GM21447 (cell line): ENCODE measurements at regions not wholly inside any gene's neighbourhood (a gene's known extent, or its start where the extent isn't known, plus 50 kb on each side); places are given as distances from the start of the nearest gene placed in this dataset.
"Not testable (repeated sequence)": the region's sequence is repeated elsewhere in the genome, so short reads cannot be mapped to it uniquely, and the experiment has no call there.

Source experiments
- ATAC-seq: cut with Tn5 transposase; IDR thresholded peaks from one replicate; pipeline ENCODE4 v1.9.1; 2021; ENCODE audit not compliant: unreplicated experiment

DNA sequence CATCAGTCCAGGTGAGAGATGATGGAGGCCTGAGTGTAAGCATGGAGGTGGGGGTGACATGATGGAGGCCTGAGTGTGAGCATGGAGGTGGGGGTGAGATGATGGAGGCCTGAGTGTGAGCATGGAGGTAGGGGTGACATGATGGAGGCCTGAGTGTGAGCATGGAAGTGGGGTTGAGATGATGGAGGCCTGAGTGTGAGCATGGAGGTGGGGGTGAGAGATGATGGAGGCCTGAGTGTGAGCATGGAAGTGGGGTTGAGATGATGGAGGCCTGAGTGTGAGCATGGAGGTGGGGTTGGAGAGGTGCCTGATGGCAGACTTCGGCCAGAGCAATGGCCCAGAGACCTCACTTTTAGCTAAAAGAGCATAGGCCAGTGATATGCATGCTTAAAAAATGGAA lies 269.9 kb upstream of the PLPP4 start:
- ATAC-seq: not testable (repeated sequence)

DNA sequence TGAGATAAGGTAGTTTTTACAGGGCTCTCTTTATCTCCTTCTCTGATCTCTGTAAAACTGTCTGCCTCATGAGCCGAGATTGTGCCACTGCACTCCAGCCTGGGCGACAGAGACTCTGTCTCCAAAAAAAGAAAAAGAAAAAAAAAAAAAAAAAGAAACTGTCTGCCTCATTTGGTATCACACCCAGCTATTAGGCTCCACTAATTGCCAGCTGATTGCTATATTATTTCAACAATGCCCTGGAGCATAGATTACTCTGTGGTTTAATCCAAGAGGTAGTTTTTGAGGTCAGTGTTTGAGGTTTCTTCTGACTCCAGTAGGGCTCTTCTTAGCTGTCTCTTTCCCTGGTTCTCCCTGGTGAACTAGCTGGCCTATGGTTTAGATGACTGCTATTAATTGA lies 268.1 kb upstream of the PLPP4 start:
- ATAC-seq: no peak

DNA sequence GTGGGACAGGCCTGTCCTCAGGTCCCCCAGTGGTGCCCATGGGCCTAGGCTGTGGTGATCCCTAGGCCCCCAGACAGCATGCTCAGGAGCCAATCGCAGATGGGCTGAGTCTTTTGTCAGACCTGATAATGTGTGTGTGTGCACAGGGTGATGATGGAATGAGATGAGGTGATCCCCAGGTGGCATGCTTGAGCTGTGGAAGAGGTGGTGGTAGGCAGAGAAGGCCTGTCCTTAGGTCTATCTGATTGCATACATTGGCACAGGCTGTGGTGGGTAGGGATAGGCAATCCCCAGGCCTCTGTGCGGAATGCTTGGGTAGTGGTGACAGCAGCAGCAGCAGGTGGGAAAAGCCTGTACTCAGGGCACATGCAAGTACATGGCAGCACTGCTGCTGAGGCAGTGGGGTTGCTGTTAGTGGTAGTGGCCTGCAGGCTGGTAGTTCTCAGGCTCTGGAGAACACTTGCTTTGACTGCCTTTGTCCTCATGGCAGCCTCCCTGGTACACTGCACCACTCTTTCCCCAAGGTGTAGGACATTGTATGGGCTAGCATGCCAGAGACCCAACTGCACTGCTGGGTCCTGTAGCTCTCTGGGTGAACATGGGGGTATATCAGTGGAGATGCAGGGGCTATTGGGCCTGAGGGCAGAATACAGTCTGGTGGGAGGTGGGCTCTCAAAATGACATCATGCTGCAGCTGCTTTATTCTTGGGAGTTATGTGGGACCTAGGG lies 260.9 kb upstream of the PLPP4 start:
- ATAC-seq: no peak

DNA sequence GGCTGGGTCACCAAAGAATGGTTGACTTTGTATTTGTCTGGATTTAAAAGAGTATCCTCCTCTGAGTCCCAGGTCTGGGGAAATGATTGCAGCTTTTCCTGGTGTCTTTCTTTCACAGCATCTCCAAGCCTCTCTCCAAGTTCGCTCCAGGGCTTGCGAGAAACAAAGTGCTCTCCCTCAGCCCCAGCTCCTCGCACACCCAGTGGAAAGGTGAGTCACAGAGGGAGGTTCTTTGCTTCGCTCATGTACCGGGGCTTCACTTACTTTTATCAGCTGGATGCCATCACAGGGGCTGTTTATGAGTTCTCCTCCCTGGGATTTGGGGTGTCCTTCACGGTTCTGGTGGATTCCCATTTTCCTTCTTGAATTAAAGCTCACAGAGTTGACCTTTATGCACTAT lies 252.2 kb upstream of the PLPP4 start:
- no peak for ATAC-seq

DNA sequence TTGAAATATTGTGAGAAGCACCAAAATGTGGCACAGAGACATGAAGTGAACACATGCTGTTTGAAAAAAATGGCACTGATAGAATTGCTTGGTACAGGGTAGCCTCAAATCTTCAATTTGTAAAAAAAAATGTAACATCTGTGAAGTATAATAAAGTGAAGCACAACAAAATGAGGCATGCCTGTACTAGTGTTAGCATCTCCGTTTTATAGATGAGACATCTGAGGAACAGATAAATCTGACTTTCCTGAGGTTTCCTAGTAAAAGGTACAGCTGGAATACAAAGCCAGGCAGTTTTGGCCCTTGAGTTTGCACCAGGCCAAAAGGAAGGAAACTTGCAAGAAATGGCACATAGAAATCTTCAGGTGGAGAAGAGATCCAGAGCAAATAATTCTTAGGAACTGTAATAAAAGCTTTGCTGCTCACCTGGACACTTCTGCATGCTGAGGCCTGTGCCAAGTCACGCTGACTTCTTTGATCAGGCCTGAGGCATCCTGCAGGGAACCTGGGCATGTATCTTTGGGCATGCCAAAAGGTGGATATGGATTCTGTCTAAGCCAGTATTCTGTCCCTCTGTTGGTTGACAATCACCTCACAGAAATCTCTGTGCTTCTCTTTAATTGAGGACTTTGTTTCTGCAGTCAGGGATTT lies 251.5 kb upstream of the PLPP4 start:
- ATAC-seq: no peak

DNA sequence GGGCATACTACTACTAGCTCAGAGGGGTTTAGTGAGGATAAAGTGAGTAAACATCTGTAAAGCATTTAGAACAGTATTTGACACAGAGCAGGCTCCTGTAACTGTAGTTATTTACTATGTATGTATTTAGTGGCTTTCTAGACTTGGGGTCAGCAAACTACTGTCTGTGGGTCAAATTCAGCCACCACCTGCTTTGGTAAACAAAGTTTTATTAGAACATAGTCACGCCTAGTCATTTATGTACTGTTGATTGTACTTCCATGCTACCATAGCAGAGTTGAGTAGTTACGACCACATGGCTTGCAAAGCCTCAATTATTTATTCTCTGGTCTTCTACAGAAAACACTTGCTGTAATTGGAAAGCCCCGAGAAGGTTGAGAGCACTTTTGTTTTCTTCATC lies 248.5 kb upstream of the PLPP4 start:
- ATAC-seq: no peak

DNA sequence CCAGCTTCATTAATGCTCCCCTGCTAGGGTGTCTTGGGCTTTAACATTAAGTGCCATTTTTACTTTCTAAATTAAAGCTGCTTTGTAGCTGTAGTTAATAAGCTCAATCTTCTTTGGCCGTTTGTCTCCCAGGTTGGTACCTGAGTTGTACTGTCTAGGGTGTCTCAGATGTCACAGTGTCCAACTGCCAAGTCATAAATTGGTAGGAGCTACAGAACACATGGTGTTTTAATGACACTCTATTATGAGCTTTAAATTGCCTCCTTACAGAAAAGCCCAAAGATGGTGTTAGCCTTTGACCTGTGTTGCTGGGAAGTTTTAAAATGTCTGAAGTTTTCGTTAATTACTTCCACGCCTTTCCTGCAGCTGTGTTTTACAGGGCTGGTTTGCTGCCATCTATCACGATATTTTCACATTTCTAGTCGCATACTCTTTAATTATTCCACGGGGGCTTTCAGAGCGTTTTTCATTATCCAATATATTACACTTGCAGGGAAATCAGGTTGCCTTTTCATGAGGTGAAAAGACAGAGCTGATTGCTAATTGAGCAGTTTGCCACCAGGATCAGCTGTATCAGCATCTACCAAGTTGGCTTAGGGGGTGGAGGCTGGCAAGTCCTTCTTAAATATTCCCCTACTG lies 247.8 kb upstream of the PLPP4 start:
- no peak for ATAC-seq

DNA sequence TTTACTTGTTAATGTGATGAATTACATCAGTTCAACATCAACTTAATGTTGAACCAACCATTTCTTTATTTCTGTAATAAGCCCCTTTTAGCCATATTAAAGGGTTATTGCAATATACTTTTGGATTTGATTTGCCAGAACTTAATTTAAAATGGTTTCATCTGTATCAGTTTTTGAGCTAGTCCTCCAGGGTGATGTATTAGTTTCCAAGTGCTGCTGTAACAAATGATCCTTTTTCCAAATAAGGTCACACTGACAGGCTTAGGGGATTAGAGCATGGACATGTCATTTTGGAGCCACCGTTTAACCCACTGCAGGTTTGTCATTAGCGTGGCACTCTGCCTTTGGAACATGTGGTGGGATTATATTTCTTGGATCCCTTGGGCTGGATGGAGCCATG lies 244.8 kb upstream of the PLPP4 start:
- ATAC-seq: no peak

DNA sequence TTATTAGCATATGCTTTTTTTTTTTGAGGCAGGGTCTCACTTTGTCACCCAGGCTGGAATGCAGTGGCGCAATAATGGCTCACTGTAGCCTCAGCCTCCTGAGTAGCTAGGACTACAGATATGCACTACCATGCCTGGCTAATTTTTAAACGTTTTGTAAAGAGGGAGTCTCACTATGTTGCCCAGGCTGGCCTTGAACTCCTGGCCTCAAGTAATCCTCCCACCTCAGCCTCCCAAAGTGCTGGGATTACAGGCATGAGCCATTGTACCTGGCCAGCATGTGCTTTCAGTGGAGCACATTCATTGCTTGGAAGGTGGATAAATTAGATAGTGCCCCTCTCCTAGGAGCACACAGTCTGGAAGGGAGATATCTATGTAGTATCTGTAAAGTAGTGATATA lies 243.7 kb upstream of the PLPP4 start:
- not testable (repeated sequence) for ATAC-seq

DNA sequence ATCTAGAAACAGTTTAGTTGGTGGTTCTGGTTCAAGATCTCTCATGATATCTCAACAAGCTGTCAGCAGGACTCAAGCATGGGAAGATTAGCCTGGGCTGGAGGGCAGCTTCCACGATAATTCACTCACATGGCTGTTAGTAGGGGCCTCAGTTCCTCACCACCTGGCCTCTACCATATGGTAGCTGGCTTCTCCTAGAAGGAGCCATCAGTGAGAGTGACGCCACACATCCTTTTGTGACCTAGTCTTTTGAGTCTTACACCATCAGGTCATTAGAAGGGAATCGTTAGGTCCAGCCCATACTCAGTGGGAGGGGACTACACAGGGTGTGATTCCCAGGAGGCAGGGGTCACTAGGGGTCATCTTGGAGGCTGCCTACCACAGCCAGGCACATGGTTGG lies 239.3 kb upstream of the PLPP4 start:
- ATAC-seq: no peak

DNA sequence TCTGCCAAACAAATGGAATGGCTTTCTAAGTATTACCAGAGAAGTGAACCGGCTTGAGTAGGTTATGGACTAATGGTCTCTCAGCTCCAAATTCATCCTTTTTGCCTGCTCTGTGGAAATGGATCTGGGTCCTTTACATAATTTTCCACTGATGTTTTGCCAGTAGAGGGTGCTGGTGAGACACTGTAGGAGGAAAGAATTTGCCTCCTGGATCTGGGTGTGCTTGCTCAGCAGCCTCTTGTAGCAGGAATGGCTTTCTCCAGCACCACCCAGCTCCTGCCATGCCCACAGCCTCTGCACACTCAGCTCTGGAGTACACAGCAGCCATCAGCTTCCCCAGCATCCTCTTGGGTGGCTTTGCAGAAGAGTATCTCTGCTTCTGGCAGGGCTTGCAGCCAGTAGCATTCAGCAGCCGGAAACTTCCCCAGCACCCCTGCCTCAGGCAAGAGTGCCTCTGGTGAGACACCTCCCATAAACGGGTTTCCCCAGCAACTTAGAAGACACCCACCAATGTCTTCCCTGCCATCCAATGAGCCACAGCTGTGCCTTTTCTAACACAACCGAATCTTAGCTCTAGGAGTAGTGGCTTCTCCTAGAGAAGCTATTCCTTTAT lies 235.0 kb upstream of the PLPP4 start:
- no peak for ATAC-seq

DNA sequence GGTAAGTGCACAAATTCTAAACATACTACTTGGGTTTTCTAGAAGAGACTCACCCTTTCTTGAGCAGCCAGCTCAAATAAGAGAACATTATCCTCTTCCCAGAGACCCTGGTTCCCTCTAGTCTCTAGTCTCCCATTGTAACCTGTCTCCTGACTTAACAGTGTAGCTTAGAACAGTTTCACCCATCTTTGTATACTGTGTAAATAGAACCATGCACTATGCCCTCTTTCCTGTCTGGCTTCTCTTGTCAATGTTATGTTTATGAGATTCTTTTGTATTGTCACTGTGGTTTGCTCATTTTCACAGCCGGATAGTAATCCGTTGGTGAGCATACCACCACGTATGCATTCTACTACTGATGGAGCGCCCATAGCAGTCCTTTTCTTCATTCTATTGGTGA lies 227.4 kb upstream of the PLPP4 start:
- ATAC-seq: no peak

DNA sequence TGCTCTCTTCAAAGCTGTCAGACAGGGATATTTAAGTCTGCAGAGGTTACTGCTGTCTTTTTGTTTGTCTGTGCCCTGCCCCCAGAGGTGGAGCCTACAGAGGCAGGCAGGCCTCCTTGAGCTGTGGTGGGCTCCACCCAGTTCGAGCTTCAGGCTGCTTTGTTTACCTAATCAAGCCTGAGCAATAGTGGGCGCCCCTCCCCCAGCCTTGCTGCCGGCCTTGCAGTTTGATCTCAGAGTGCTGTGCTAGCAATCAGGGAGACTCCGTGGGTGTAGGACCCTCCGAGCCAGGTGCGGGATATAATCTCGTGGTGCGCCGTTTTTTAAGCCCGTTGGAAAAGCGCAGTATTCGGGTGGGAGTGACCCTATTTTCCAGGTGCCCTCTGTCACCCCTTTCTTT lies 217.3 kb upstream of the PLPP4 start:
- ATAC-seq: not testable (repeated sequence)

DNA sequence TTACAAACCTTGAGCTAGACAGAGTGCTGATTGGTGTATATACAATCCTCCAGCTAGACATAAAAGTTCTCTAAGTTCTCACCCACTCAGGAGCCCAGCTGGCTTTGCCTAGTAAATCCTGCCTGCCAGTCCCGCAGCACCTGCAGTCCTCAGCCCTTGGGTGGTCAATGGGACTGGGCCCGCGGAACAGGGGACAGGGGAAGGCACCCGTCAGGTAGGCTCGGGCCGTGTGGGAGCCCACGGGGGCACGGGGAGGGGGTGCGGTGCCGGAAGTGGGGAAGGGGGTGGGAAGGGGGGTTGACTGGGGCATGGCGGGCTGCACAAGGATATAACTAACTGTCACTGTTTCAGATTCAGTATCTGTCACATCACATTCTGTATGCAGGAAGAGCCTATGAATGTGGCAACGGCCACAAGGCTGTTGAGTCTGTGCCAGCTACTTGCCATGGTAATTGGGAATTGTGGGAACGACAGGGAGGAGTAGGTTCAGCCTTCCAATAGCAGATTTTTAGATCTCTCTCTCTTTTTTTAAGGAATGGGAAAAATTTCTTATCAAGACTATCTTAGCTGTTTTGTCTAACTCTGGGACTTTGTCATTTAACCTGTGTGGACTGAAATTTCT lies 205.1 kb upstream of the PLPP4 start:
- ATAC-seq: no peak

DNA sequence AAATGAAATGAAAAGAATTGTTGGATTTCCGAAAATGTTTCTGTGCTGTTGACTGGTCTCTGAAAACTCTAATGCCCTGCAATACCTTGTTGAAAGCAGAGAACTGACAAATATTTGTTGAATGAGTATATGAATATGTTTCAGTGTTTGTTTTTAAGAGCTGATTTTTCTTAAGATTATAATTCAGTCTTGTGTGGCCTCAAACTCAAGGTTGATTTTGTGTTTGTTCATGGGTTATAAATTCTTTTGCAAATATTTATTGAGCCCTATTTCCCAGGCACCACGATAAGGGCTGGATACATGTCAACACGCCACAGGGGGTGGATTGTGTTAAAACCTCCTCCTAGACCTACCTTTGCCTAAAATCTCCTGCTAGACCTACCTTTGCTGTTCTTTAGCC lies 203.9 kb upstream of the PLPP4 start:
- no peak for ATAC-seq

DNA sequence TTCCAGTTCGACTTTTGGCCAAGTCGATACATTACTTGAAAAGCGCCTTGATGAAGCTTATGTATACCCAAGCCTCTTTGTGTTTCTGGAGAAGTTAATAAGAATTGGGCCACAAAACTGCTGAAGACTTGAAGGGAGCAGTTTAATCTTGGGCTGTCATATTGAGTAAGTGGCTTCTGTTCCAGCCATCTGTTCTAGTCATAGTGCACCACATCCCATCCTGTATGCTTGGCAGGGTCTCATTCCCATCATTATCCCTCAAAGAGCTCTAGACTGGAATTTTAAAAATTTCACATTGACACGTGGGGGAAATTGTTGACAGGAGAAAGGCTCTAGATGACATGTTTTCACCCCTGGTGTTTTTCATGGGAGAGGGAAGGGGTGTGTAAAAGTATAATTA lies 196.6 kb upstream of the PLPP4 start:
- ATAC-seq: no peak

DNA sequence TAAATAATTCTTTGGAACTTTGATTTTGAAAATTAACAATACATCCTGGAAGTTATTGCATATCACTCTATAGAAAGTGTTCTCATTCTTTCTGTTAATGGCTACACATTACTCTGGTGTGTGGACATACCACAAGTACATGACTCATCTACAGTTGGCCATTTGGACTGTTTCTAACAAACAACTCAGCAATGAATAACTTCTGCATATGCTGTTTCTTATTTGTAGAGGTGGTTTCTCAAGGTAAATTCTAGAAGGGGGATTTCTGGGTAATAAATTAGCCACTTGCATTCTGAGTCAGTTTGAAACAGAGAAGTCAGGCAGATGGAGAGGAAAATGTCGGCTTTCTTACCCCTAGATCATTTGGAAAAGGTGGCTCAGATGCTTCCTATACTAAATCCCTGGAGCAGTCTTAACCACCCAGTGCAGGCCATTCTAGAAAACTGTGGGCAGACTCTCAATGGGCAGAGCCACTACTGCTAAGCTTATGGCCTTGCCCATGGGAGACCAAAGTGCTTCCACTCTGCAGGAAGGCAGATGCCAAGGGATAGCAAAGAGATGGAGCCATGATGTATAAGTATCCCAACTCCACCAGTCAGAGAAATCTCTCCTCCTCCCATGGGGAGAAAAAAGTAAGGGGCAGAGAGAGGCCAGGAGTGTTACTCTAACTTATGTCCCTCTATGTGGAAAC lies 194.0 kb upstream of the PLPP4 start:
- peak; percentile 77 for ATAC-seq

DNA sequence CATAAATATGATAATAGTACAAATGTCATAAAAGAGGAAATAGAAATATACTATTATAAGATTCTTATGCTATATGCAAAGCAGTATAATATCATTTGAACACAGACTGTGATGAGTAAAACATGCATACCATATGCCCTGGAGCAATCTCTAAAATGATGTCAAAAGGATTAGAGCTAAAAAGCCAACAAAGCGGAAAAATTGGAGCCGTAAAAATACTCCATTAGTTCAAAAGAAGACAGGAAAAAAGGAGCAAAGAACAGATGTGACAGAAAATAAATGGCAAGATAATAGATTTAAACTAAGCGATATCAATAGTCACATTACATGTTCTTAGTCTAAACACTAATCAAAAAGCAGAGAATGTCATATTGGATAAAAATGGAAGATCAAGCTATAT lies 191.0 kb upstream of the PLPP4 start:
- ATAC-seq: no peak

DNA sequence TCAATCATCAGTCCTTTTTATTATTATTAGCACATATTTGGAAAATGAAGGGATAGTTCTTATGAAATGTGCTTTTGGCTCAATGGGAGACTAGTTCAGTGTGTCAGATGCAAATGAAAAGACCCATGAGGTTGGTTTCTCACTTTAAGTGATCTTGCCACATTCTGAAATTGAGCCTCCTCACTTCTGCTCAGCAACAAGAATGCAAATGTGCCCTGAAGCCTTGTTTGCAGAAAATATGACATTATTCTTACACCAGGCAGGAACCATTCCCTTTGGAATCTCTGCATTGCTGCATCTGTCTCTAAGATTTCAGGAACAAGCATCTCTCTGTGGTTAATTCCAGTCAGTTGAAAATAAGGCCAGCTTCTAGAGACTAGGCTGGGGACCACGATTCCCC lies 186.1 kb upstream of the PLPP4 start:
- ATAC-seq: no peak

DNA sequence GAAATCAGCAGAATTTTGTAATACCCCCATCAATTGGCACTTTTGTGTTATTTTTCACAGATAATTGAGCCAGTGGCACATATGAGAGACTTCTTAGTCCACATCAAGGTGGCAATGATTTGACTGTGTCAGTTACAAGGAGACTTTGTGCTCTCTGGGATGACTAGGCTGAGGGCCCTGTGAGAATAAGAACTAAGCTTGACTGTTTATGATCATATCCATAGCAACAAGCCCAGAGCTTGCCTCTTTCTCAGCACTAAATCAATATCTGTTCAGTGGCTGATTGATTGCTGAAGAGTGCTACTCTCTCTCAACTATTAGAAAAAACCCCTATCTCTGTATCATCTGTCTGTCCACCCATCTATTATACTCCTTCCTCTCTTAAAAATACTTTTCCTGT lies 185.3 kb upstream of the PLPP4 start:
- no peak for ATAC-seq

DNA sequence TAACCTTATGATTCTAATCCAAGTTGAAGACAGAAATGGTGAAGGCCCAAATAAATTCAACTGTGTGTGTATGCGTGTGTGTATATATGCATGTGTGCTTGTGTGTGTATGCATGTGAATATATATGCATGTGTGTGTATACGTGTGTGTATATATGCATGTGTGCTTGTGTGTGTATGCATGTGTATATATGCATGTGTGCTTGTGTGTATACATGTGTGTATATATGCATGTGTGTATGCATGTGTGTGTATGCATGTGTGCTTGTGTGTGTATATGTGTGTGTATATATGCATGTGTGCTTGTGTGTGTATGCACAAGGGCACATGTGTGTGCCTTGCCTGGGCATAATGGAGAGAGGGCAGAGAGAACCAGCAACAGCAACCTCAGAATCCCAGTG lies 184.7 kb upstream of the PLPP4 start:
- no peak for ATAC-seq
